Ascending aorta (tissue), 2 donors: ENCODE measurements at regions not wholly inside any gene's neighbourhood (a gene's known extent, or its start where the extent isn't known, plus 50 kb on each side); places are given as distances from the start of the nearest gene placed in this dataset.

Experiments used
- DNase-seq, 2 donors: peaks; one replicate each; pipeline ENCODE4 v3.0.0-alpha.2; 2019; ENCODE audit warnings: low spot score in 2 of 2
- H3K27ac ChIP-seq, 2 donors: fragments of 200-600 bp; sonication (generic); one replicate each; pipeline ENCODE4 v1.5.1; 2016 to 2017; ENCODE audit warnings: mild to moderate bottlenecking in 1 of 2
- H3K27me3 ChIP-seq: fragments of 200-600 bp; sonication (generic); one replicate; pipeline ENCODE4 v1.5.1; 2017
- H3K36me3 ChIP-seq, 2 donors: fragments of 200-600 bp; sonication (generic); one replicate each; pipeline ENCODE4 v1.5.1; 2016
- H3K4me1 ChIP-seq, 2 donors: fragments of 200-600 bp; sonication (generic); one replicate each; pipeline ENCODE4 v1.5.1; 2016 to 2017; ENCODE audit warnings: mild to moderate bottlenecking in 1 of 2
- H3K4me3 ChIP-seq, 2 donors: fragments of 200-600 bp; sonication (generic); one replicate each; pipeline ENCODE4 v1.5.1; 2016 to 2017; ENCODE audit warnings: mild to moderate bottlenecking in 1 of 2
- H3K9me3 ChIP-seq, 2 donors: fragments of 200-600 bp; sonication (generic); one replicate each; pipeline ENCODE4 v1.5.1; 2016
- CTCF ChIP-seq, 3 experiments: fragments of 200-600 bp in 2 of 3; fragments of 450-650 bp in 1 of 3; sonication (generic) in 2 of 3; IDR thresholded peaks; one replicate each; pipeline ENCODE4 v1.5.1; 2016 to 2019; ENCODE audit warnings: antibody characterized with exemption in 3 of 3, mild to moderate bottlenecking in 1 of 3, moderate library complexity in 1 of 3
- intact Hi-C: fragments of 100-400 bp; cut with DNase I; formaldehyde crosslinking; loops from one replicate; pipeline ENCODE4 v1.15.1; 2023

GRCh38 chr22:48236261-48236660 is 1473.8 kb downstream of the TBC1D22A start:
- Histone ChIP-seq H3K36me3 (no peaks in the 10 kb centered on the region), H3K27me3 (no peaks in the 10 kb centered on the region), H3K4me3 (no peak overlapping the region), H3K27ac (no peak overlapping the region), H3K4me1 (no peaks in the 10 kb centered on the region), H3K9me3 (peaks cover 0 to 6% of the 10 kb centered on the region in 2 donors)
- intact Hi-C loops = no loop called here
- no peak for TF ChIP-seq CTCF (IDR thresholded peaks at IDR 0.05)
- DNase-seq = no peak

- intact Hi-C loops = no loop called here
- DNase-seq = no peak
These were observed 1473.3 kb downstream of the TBC1D22A start for GRCh38 chr22:48235744-48236143.

GRCh38 chr22:48234011-48234410 is 1471.6 kb downstream of the TBC1D22A start:
- H3K27ac ChIP-seq = no peak overlapping the region
- TF ChIP-seq CTCF (IDR thresholded peaks at IDR 0.05) = no peak
- H3K27me3 ChIP-seq = no peaks in the 10 kb centered on the region
- no peaks in the 10 kb centered on the region for H3K36me3 ChIP-seq
- no peak overlapping the region for H3K4me3 ChIP-seq
- peaks cover 0 to 6% of the 10 kb centered on the region in 2 donors for H3K9me3 ChIP-seq
- DNase-seq = no peak
- H3K4me1 ChIP-seq = no peaks in the 10 kb centered on the region
- intact Hi-C loops = no loop called here

More at GRCh38 chr22:48235744-48236143, 1473.3 kb downstream of the TBC1D22A start:
- H3K4me3 ChIP-seq = no peak overlapping the region
- H3K4me1 ChIP-seq = no peaks in the 10 kb centered on the region
- no peak for TF ChIP-seq CTCF (IDR thresholded peaks at IDR 0.05)
- H3K27me3 ChIP-seq = no peaks in the 10 kb centered on the region
- H3K9me3 ChIP-seq = peaks cover 0 to 6% of the 10 kb centered on the region in 2 donors
- H3K27ac ChIP-seq = no peak overlapping the region
- H3K36me3 ChIP-seq = no peaks in the 10 kb centered on the region

GRCh38 chr22:48233586-48233985 is 1471.1 kb downstream of the TBC1D22A start:
- Histone ChIP-seq H3K4me3 (no peak overlapping the region), H3K9me3 (peaks cover 0 to 6% of the 10 kb centered on the region in 2 donors), H3K27me3 (no peaks in the 10 kb centered on the region), H3K4me1 (no peaks in the 10 kb centered on the region), H3K27ac (no peak overlapping the region), H3K36me3 (no peaks in the 10 kb centered on the region)
- TF ChIP-seq CTCF (IDR thresholded peaks at IDR 0.05) = no peak
- DNase-seq = no peak
- intact Hi-C loops = no loop called here

GRCh38 chr22:48228468-48228867 is 1466.0 kb downstream of the TBC1D22A start:
- intact Hi-C loops = no loop called here
- no peak for DNase-seq
- no peak for TF ChIP-seq CTCF (IDR thresholded peaks at IDR 0.05)

More at GRCh38 chr22:48228468-48228867, 1466.0 kb downstream of the TBC1D22A start:
- Histone ChIP-seq H3K4me3 (no peak overlapping the region), H3K27ac (no peak overlapping the region), H3K9me3 (no peaks in the 10 kb centered on the region), H3K27me3 (no peaks in the 10 kb centered on the region), H3K4me1 (no peaks in the 10 kb centered on the region), H3K36me3 (no peaks in the 10 kb centered on the region)
